Heart left ventricle (tissue), 13 donors: ENCODE measurements at regions not wholly inside any gene's neighbourhood (a gene's known extent, or its start where the extent isn't known, plus 50 kb on each side); places are given as distances from the start of the nearest gene placed in this dataset.

Experiments
- CTCF ChIP-seq, 12 donors: fragments of 200-600 bp; sonication (generic) in 4 of 12; IDR thresholded peaks; one replicate each; pipeline versions ENCODE4 v1.5.0 to v1.8.0; 2018 to 2022; ENCODE audit warnings: antibody characterized with exemption in 12 of 12, mild to moderate bottlenecking in 5 of 12
- POLR2A ChIP-seq, 2 donors: fragments of 450-650 bp; IDR thresholded peaks; one replicate each; pipeline ENCODE4 v1.6.1; 2017; ENCODE audit warnings: antibody characterized with exemption in 2 of 2, mild to moderate bottlenecking in 2 of 2, moderate library complexity in 2 of 2
- donor health status: ischemic (EF 13 %, LVEDD 7.1; RV severe dilation, severe dysfunction).
- donor health status: DM: no; HTN: yes; CAD: no.
- donor health status: DM: no; HTN: no; CAD: no.
- donor health status: ischemic (EF 25% LVEDD 6.9; RV normal size, moderate dysfunction).
- donor health status: ischemic (EF 25% LVEDD 5.7; RV mildly dilated, moderate dysfunction).
- donor health status: ischemic (EF 35%, LVEDD 5.7; RV mildly dilated, moderate dysfunction).
- donor health status: nonischemic (EF 11% LVEDD 7.7; RV severe dilation, severe dysfunction).
- donor health status: DM: yes; HTN: yes; CAD: no.
- donor health status: PGD.
- donor health status: ischemic (EF 29% LVEDD 5.4; RV normal size, mild dysfunction).
- donor health status: nonischemic (EF 23%, LVEDD 6.1; RV moderate dilation, normal function).

GRCh38 chr5:87888139-87888538 is 380.5 kb downstream of the TMEM161B start:
- TF ChIP-seq POLR2A (IDR thresholded peaks at IDR 0.05) (no peak), CTCF (IDR thresholded peaks at IDR 0.05) (no peak)
